Gastrocnemius medialis (tissue), 4 donors: ENCODE measurements at regions not wholly inside any gene's neighbourhood (a gene's known extent, or its start where the extent isn't known, plus 50 kb on each side); places are given as distances from the start of the nearest gene placed in this dataset.

Experiments
- POLR2A ChIP-seq, 2 donors: fragments of 450-650 bp; IDR thresholded peaks; one replicate each; pipeline ENCODE4 v1.6.1; 2017; ENCODE audit warnings: antibody characterized with exemption in 2 of 2, mild to moderate bottlenecking in 2 of 2, moderate library complexity in 2 of 2
- TF ChIP-seq, protein P1 (sequence below), 5 experiments: fragments of 450-650 bp in 3 of 5; fragments of 200-600 bp in 2 of 5; sonication (generic) in 2 of 5; IDR thresholded peaks in 4 of 5; conservative IDR thresholded peaks in 1 of 5; 1 replicate in 4 of 5; 2 replicates in 1 of 5; pipeline ENCODE4 v1.5.1; 2016 to 2019; ENCODE audit warnings: antibody characterized with exemption in 5 of 5, mild to moderate bottlenecking in 3 of 5, moderate library complexity in 3 of 5

DNA sequence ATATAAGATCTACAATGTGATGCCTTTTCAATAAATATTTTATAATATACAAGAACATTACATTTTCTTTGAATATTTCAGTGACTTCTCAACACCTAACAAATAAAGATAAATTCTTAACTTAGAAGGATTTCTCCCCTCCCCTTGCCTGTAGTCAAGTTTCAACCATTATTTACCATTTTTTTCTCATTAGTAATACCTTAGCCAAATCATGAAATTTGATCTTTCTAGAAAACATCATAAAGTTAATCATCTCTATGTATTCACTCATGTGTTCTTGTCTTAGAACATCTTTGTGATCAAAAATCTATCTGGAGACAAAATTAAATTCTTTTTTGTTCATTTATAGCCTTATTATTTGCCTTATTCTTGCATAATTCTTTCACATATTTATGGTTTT is 1201.8 kb upstream of the EPHA6 start:
- TF ChIP-seq, protein P1, sequence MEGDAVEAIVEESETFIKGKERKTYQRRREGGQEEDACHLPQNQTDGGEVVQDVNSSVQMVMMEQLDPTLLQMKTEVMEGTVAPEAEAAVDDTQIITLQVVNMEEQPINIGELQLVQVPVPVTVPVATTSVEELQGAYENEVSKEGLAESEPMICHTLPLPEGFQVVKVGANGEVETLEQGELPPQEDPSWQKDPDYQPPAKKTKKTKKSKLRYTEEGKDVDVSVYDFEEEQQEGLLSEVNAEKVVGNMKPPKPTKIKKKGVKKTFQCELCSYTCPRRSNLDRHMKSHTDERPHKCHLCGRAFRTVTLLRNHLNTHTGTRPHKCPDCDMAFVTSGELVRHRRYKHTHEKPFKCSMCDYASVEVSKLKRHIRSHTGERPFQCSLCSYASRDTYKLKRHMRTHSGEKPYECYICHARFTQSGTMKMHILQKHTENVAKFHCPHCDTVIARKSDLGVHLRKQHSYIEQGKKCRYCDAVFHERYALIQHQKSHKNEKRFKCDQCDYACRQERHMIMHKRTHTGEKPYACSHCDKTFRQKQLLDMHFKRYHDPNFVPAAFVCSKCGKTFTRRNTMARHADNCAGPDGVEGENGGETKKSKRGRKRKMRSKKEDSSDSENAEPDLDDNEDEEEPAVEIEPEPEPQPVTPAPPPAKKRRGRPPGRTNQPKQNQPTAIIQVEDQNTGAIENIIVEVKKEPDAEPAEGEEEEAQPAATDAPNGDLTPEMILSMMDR (IDR thresholded peaks at IDR 0.05 in 4 of 5, conservative IDR thresholded peaks at IDR 0.05 in 1 of 5) = no peak
- no peak for TF ChIP-seq POLR2A (IDR thresholded peaks at IDR 0.05)
